Keratinocyte (primary cell): ENCODE measurements at regions not wholly inside any gene's neighbourhood (a gene's known extent, or its start where the extent isn't known, plus 50 kb on each side); places are given as distances from the start of the nearest gene placed in this dataset.

Experiments
- DNase-seq: peaks from one replicate; pipeline ENCODE4 v3.0.0-alpha.2; 2011; ENCODE audit warnings: low read depth, missing footprints, low spot score
- FAIRE-seq: peaks from 2 replicates; lab custom pipeline; 2011; peaks lifted over from hg19 to GRCh38; lab: Jason Lieb, UNC
- H2AFZ ChIP-seq: 2 replicates; pipeline ENCODE4 v1.6.0; 2012; ENCODE audit warnings: low read length, control low read depth, inconsistent platforms; ENCODE audit not compliant: control insufficient read depth
- H3K27ac ChIP-seq: 2 replicates; pipeline ENCODE4 v1.5.1; 2011; ENCODE audit warnings: low read length; ENCODE audit not compliant: control insufficient read depth, insufficient read depth
- H3K27me3 ChIP-seq: 3 replicates; pipeline ENCODE4 v1.6.0; 2011; ENCODE audit warnings: low read length; ENCODE audit not compliant: control insufficient read depth, insufficient read depth; ENCODE audit errors: extremely low read depth
- H3K36me3 ChIP-seq, 2 experiments: 2 replicates in 1 of 2; 3 replicates in 1 of 2; pipeline ENCODE4 v1.5.1; 2011; ENCODE audit warnings: low read length in 2 of 2, mild to moderate bottlenecking in 1 of 2; ENCODE audit not compliant: control insufficient read depth in 2 of 2, insufficient read depth in 2 of 2; ENCODE audit errors: extremely low read depth in 1 of 2
- H3K4me1 ChIP-seq: 3 replicates; pipeline ENCODE4 v1.5.1; 2011; ENCODE audit warnings: low read length; ENCODE audit not compliant: control insufficient read depth, insufficient read depth; ENCODE audit errors: extremely low read depth
- H3K4me2 ChIP-seq: 3 replicates; pipeline ENCODE4 v1.6.0; 2011; ENCODE audit warnings: low read depth, low read length; ENCODE audit not compliant: control insufficient read depth, insufficient read depth; ENCODE audit errors: extremely low read depth
- H3K4me3 ChIP-seq, 3 experiments: fragments of 200-600 bp in 1 of 3; sonication (generic) in 1 of 3; 2 replicates in 2 of 3; 3 replicates in 1 of 3; pipeline ENCODE4 v1.5.1; 2011 to 2016; ENCODE audit warnings: low read length in 3 of 3, mild to moderate bottlenecking in 3 of 3, control low read depth in 2 of 3, inconsistent platforms in 1 of 3, low read depth in 1 of 3, mixed read lengths in 1 of 3, mixed run types in 1 of 3, moderate library complexity in 1 of 3; ENCODE audit not compliant: control insufficient read depth in 2 of 3, insufficient read depth in 2 of 3; ENCODE audit errors: extremely low read depth in 1 of 3
- H3K79me2 ChIP-seq: 2 replicates; pipeline ENCODE4 v1.6.0; 2012; ENCODE audit warnings: low read length; ENCODE audit not compliant: control insufficient read depth, insufficient read depth
- H3K9ac ChIP-seq: 3 replicates; pipeline ENCODE4 v1.6.0; 2011; ENCODE audit warnings: low read length; ENCODE audit not compliant: control insufficient read depth, insufficient read depth; ENCODE audit errors: extremely low read depth
- H3K9me1 ChIP-seq: 3 replicates; pipeline ENCODE4 v1.6.0; 2011; ENCODE audit warnings: low read length; ENCODE audit not compliant: control insufficient read depth, insufficient read depth; ENCODE audit errors: extremely low read depth
- H3K9me3 ChIP-seq: 2 replicates; pipeline ENCODE4 v1.5.1; 2012; ENCODE audit warnings: low read depth, low read length; ENCODE audit not compliant: control insufficient read depth
- H4K20me1 ChIP-seq: 3 replicates; pipeline ENCODE4 v1.6.0; 2011; ENCODE audit warnings: low read length; ENCODE audit not compliant: control insufficient read depth, insufficient read depth; ENCODE audit errors: extremely low read depth
- CTCF ChIP-seq, 3 experiments: IDR thresholded peaks in 1 of 3; conservative IDR thresholded peaks in 1 of 3; optimal IDR thresholded peaks in 1 of 3; 2 replicates in 2 of 3; 3 replicates in 1 of 3; pipeline versions ENCODE3 to v1.5.1; 2011; ENCODE audit warnings: low read length in 3 of 3, mild to moderate bottlenecking in 3 of 3, moderate library complexity in 2 of 3, control low read depth in 1 of 3, inconsistent platforms in 1 of 3; ENCODE audit not compliant: insufficient read depth in 2 of 3; ENCODE audit errors: extremely low read depth in 1 of 3
- EZH2 ChIP-seq: IDR thresholded peaks from one replicate; pipeline ENCODE4 v1.6.1; 2012; ENCODE audit warnings: inconsistent platforms, mild to moderate bottlenecking, low read length, moderate library complexity
- dilution Hi-C: fragments of 300-500 bp; cut with MboI; formaldehyde crosslinking; loops from one replicate; pipeline ENCODE4 v1.7.0; 2020; ENCODE audit warnings: low sequenced_read_pairs; ENCODE audit not compliant: extremely low pct_ligation_motif_present

DNA sequence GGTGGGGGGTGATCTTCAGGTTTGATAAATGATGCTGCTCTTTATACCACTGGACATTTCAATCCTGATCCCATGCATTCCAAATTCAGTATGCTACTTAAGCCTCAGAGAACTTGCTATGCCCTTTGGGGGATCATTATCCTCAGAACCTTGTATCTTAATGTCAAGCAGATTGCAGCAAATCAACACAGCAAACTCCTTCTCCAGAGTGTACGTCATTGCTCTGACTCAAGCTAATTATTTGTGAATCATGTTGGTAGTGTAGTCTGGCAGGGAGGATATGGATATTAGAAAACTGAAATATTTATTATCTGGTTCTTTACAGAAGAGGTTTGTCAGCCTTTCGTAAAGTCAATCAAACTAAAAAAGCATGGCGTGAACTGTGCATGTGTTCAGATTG lies 562.5 kb upstream of the FAM98A start:
- Histone ChIP-seq H4K20me1 (no peaks in the 10 kb centered on the region), H3K27me3 (no peaks in the 10 kb centered on the region), H3K36me3 (no peaks in the 10 kb centered on the region), H3K9ac (no peak overlapping the region), H2AFZ (no peak overlapping the region), H3K9me1 (no peaks in the 10 kb centered on the region), H3K4me1 (no peaks in the 10 kb centered on the region), H3K4me2 (no peak overlapping the region), H3K79me2 (no peaks in the 10 kb centered on the region), H3K27ac (no peak overlapping the region), H3K9me3 (no peaks in the 10 kb centered on the region), H3K4me3 (no peak overlapping the region)
- DNase-seq = no peak
- FAIRE-seq = no peak
- dilution Hi-C loops = no loop called here
- no peak for TF ChIP-seq EZH2
- no peak for TF ChIP-seq CTCF (optimal IDR thresholded peaks at IDR 0.05 in 1 of 3, IDR thresholded peaks at IDR 0.05 in 1 of 3, conservative IDR thresholded peaks at IDR 0.05 in 1 of 3; ENCODE audit: extremely low read depth in 1 of 3, insufficient read depth in 2 of 3, low read length in 3 of 3)

DNA sequence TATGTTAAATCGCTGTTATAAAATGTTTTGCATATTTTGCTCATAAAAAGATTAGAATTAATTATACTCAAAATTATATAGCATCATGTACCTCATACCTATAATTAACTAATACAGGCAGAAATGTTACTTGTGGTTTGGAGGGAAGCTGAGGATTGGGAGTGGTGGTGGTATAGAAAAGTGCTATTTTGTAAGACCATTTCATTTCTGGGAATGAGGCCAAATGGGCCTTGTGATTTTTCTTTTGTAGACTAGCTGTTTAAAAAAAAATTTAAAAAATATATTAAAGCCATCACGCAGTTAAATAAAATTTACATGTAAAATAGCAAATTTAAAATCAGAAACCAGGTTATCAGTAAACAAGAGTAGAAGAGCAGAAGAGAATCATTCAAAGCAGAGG lies 560.8 kb upstream of the FAM98A start:
- TF ChIP-seq CTCF (optimal IDR thresholded peaks at IDR 0.05 in 1 of 3, IDR thresholded peaks at IDR 0.05 in 1 of 3, conservative IDR thresholded peaks at IDR 0.05 in 1 of 3; ENCODE audit: extremely low read depth in 1 of 3, insufficient read depth in 2 of 3, low read length in 3 of 3) = no peak
- TF ChIP-seq EZH2 = no peak

More for the DNA sequence above, 560.8 kb upstream of the FAM98A start:
- dilution Hi-C loops = no loop called here
- no peaks in the 10 kb centered on the region for H4K20me1 ChIP-seq
- no peak overlapping the region for H2AFZ ChIP-seq
- H3K4me2 ChIP-seq = no peak overlapping the region
- H3K4me3 ChIP-seq = no peak overlapping the region
- H3K27me3 ChIP-seq = no peaks in the 10 kb centered on the region
- H3K9me1 ChIP-seq = no peaks in the 10 kb centered on the region
- no peaks in the 10 kb centered on the region for H3K4me1 ChIP-seq
- no peaks in the 10 kb centered on the region for H3K36me3 ChIP-seq
- DNase-seq (no peak), FAIRE-seq (no peak)
- H3K9ac ChIP-seq = no peak overlapping the region
- H3K27ac ChIP-seq = no peak overlapping the region
- H3K9me3 ChIP-seq = no peaks in the 10 kb centered on the region
- no peaks in the 10 kb centered on the region for H3K79me2 ChIP-seq
